RWPE2 (cell line): ENCODE measurements at regions not wholly inside any gene's neighbourhood (a gene's known extent, or its start where the extent isn't known, plus 50 kb on each side); places are given as distances from the start of the nearest gene placed in this dataset.

ENCODE experiments used
- ATAC-seq: fragments of 200-7000 bp; cut with Tn5 transposase; 3 replicates; pipeline ENCODE4 v1.9.1; 2021; ENCODE audit warnings: low read depth
- DNase-seq: peaks from one replicate; pipeline ENCODE4 v3.0.0-alpha.2; 2020; ENCODE audit warnings: low spot score
- H3K27ac ChIP-seq: fragments of 450-650 bp; 2 replicates; pipeline ENCODE4 v1.5.1; 2017; ENCODE audit warnings: mild to moderate bottlenecking; ENCODE audit not compliant: poor library complexity, severe bottlenecking
- H3K27me3 ChIP-seq: fragments of 250-450 bp; sonication (Bioruptor Pico); 2 replicates; pipeline ENCODE4 v1.5.1; 2021; ENCODE audit warnings: mild to moderate bottlenecking, moderate library complexity; ENCODE audit not compliant: insufficient read depth, poor library complexity, severe bottlenecking
- H3K36me3 ChIP-seq: fragments of 250-450 bp; sonication (Bioruptor Pico); 2 replicates; pipeline ENCODE4 v1.5.1; 2020; ENCODE audit warnings: low read depth, mild to moderate bottlenecking, moderate library complexity
- H3K4me1 ChIP-seq: fragments of 250-450 bp; sonication (Bioruptor Pico); 2 replicates; pipeline ENCODE4 v1.5.1; 2021; ENCODE audit warnings: mild to moderate bottlenecking, moderate library complexity; ENCODE audit not compliant: insufficient read depth, poor library complexity, severe bottlenecking
- H3K4me3 ChIP-seq: fragments of 250-450 bp; sonication (Bioruptor Pico); 2 replicates; pipeline ENCODE4 v1.5.1; 2021; ENCODE audit warnings: mild to moderate bottlenecking, moderate library complexity; ENCODE audit not compliant: severe bottlenecking
- H3K9me3 ChIP-seq: fragments of 250-450 bp; sonication (Bioruptor Pico); 2 replicates; pipeline ENCODE4 v1.5.1; 2021; ENCODE audit warnings: mild to moderate bottlenecking, moderate library complexity; ENCODE audit not compliant: severe bottlenecking
- TF ChIP-seq, protein P1 (sequence below): fragments of 450-650 bp; IDR thresholded peaks from one replicate; pipeline ENCODE4 v1.5.1; 2017; ENCODE audit warnings: mild to moderate bottlenecking, moderate library complexity; ENCODE audit not compliant: poor library complexity, severe bottlenecking

DNA sequence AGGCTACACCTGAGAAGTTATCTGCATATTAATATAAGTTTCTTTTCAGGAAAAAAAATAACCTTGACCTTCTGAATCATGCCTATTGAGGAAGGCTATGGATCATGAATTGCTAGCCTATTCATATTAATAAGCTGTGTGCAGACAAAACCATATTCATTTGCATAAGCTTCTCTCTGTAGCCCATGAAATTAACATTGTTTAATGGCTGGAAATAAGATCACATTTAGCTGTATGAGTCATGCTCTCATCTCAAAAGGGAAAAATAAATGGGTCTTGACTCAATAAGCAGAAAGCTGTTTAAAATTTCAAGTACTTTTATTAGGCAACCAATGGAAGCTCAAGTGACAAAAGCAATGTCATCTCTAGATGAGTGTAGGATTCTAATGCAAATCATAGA, 330.0 kb upstream of the DEPDC1 start:
- Histone ChIP-seq H3K4me1 (no peaks in the 10 kb centered on the region), H3K4me3 (no peak overlapping the region), H3K9me3 (no peaks in the 10 kb centered on the region), H3K27me3 (no peaks in the 10 kb centered on the region), H3K36me3 (no peaks in the 10 kb centered on the region), H3K27ac (no peak overlapping the region)
- ATAC-seq: no peak
- TF ChIP-seq, protein P1, sequence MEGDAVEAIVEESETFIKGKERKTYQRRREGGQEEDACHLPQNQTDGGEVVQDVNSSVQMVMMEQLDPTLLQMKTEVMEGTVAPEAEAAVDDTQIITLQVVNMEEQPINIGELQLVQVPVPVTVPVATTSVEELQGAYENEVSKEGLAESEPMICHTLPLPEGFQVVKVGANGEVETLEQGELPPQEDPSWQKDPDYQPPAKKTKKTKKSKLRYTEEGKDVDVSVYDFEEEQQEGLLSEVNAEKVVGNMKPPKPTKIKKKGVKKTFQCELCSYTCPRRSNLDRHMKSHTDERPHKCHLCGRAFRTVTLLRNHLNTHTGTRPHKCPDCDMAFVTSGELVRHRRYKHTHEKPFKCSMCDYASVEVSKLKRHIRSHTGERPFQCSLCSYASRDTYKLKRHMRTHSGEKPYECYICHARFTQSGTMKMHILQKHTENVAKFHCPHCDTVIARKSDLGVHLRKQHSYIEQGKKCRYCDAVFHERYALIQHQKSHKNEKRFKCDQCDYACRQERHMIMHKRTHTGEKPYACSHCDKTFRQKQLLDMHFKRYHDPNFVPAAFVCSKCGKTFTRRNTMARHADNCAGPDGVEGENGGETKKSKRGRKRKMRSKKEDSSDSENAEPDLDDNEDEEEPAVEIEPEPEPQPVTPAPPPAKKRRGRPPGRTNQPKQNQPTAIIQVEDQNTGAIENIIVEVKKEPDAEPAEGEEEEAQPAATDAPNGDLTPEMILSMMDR: no peak
- no peak for DNase-seq

DNA sequence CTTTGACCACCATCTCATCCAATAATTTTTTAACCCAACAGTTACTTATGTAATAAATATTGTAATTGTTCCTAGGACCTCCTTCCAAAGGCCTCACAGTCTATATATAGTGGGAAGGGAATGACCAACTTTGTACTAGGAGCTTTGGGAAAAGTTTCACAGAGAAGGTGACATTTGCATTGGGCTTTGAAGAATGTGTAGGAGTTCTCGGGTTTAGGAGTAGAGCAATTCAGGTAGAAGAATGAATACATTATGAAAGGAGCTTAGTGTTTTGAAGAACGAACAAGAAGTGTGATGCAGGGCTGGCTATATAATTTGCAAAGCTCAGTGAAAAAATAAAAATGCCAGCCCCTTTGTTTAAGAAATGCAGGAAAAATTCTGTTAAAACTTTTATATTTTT, 330.4 kb upstream of the DEPDC1 start:
- Histone ChIP-seq H3K27me3 (no peaks in the 10 kb centered on the region), H3K9me3 (no peaks in the 10 kb centered on the region), H3K36me3 (no peaks in the 10 kb centered on the region), H3K27ac (no peak overlapping the region), H3K4me3 (no peak overlapping the region), H3K4me1 (no peaks in the 10 kb centered on the region)
- ATAC-seq (no peak), DNase-seq (no peak)
- TF ChIP-seq, protein P1: no peak

DNA sequence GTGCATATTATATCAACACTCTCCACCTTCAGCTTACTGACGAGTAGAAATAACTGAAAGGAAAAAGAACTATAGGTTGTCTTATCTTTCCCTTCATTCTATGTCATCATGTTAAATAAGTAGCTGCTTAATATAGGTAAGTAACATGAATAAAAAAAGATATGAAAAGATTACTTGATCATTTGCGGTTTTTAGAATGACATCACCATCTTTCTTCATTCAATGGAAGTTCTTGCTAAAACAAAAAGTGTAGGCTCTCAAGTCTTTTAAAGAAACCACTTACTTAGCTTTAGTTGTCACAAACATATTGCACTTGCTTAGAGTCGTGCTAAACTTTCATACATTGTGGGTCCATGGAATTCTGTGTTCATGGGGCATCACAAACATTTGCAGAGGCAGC, 331.1 kb upstream of the DEPDC1 start:
- Histone ChIP-seq H3K27me3 (no peaks in the 10 kb centered on the region), H3K4me3 (no peak overlapping the region), H3K9me3 (no peaks in the 10 kb centered on the region), H3K4me1 (no peaks in the 10 kb centered on the region), H3K27ac (no peak overlapping the region), H3K36me3 (no peaks in the 10 kb centered on the region)
- DNase-seq: no peak
- ATAC-seq: no peak
- TF ChIP-seq, protein P1: no peak

DNA sequence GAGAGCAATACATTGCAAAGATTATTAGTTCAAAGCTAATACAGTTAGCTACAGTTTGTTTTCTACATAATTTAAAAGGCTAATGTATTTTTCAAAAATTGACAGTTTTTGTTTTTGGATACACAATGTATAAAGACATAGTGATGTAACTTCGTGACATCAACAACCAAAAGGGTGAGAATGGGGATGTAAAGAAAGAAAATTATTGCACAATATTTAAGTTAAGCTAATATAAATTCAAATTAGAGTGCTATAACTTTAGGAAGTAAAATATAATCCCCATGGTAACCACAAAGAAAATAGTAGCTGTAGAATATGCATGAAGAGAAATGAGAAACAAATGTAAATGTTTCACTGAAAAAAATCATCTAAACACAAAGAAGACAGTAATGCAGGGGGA, 334.4 kb upstream of the DEPDC1 start:
- Histone ChIP-seq H3K4me1 (no peaks in the 10 kb centered on the region), H3K27me3 (no peaks in the 10 kb centered on the region), H3K36me3 (no peaks in the 10 kb centered on the region), H3K4me3 (no peak overlapping the region), H3K27ac (no peak overlapping the region), H3K9me3 (no peaks in the 10 kb centered on the region)
- TF ChIP-seq, protein P1: no peak
- DNase-seq (no peak), ATAC-seq (no peak)

DNA sequence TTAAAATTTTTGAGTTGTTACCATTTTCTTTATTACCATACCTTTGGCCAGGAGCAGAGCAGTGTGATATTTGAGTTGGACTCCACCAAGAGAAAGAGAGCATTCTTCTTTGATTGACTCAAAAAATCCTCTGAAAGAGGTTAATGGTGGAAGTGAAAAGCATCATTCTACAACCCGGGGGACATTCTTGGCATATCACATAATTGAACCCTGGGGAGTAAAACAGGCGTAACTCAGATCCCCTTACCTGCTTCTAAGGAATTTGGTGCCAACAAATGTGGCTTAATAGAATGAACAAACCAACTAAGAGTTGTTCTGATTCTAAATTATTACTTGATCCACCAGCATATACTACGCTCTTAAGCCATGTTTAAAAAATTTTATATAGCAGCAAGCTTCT, 351.1 kb upstream of the DEPDC1 start:
- no peaks in the 10 kb centered on the region for H3K9me3 ChIP-seq
- H3K27me3 ChIP-seq: no peaks in the 10 kb centered on the region
- DNase-seq (no peak), ATAC-seq (no peak)
- H3K36me3 ChIP-seq: no peaks in the 10 kb centered on the region
- H3K27ac ChIP-seq: no peak overlapping the region
- H3K4me3 ChIP-seq: no peak overlapping the region
- TF ChIP-seq, protein P1: no peak
- no peaks in the 10 kb centered on the region for H3K4me1 ChIP-seq
